ENCODE measurements at regions not wholly inside any gene's neighbourhood (a gene's known extent, or its start where the extent isn't known, plus 50 kb on each side); places are given as distances from the start of the nearest gene placed in this dataset.

DNA sequence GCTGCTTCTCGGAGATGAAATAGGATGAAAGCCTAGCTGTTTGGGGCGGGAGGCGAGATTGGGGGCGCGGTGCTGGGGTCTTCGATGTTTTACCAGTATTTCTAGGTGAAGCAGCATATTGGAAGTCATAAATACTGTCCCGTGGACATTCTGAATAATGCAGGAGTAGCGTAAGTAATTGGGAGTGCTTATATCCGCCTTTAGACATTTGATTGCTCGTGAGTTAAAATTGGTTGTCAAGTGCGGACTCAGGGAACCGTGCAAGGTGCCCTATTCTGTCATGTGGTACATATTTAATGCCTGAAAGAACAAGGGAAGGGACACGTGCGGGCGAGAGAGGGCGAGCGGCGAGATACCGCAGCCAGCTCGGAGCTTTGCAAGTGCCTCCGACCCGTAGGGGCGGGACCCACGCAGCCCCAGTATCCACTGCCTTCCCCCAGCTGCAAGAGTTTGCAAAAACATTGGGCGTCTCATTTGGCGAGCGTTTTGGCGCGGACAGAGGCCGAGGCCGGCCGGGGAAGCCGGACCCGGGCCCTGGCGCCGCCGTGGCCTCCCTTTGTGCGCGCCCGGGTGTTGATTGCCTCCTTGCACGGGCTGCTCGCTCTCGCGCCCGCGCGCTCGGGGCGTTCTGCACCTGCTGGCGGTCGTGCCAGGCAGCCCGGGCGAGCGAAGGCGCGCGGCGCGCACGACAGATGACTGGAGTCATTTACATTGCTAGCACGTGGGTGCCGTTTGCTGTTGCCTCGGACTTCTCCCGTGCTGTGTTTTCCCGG, 849.8 kb upstream of the RBFOX1 start:
- Histone ChIP-seq H3K4me1 (ENCODE audit: control insufficient read depth, extremely low read depth, insufficient read depth, low read length) (no peaks in the 10 kb centered on the region), H3K9me3 (replicated peaks; ENCODE audit: control insufficient read depth, insufficient read depth, low read length) (peaks cover under 1% of the 10 kb centered on the region), H3K36me3 (ENCODE audit: control insufficient read depth in 2 of 2, extremely low read depth in 1 of 2, insufficient read depth in 2 of 2, low read length in 2 of 2) (no peaks in the 10 kb centered on the region), H3K9me1 (replicated peaks; ENCODE audit: control insufficient read depth, extremely low read depth, insufficient read depth, low read length) (no peaks in the 10 kb centered on the region), H2AFZ (ENCODE audit: low read depth, low read length) (no peak overlapping the region), H3K4me2 (ENCODE audit: insufficient read depth, low read length) (no peak overlapping the region), H3K27me3 (ENCODE audit: control insufficient read depth in 2 of 2, insufficient read depth in 2 of 2, low read length in 2 of 2) (no peaks in the 10 kb centered on the region), H3K27ac (ENCODE audit: insufficient read depth, low read depth, low read length) (no peak overlapping the region), H4K20me1 (replicated peaks; ENCODE audit: control insufficient read depth, extremely low read depth, insufficient read depth, low read length) (no peaks in the 10 kb centered on the region), H3K9ac (replicated peaks; ENCODE audit: extremely low read depth, insufficient read depth, low read length) (no peak overlapping the region), H3K4me3 (replicated peaks in 1 of 3; ENCODE audit: insufficient read depth in 1 of 3, low read depth in 1 of 3, low read length in 3 of 3) (no peak overlapping the region), H3K79me2 (ENCODE audit: control insufficient read depth, insufficient read depth, low read length) (no peaks in the 10 kb centered on the region)
- FAIRE-seq, result no peak
- intact Hi-C loops (cut with micrococcal nuclease) (no loop called here), dilution Hi-C loops (cut with MboI; ENCODE audit: extremely low pct_ligation_motif_present, low sequenced_read_pairs) (no loop called here)
- POLR2A ChIA-PET, result no interaction called here
- DNase-seq (ENCODE audit: low read depth, low spot score), result no peak
- TF ChIP-seq EZH2 (IDR thresholded peaks at IDR 0.05; ENCODE audit: borderline replicate concordance, low read depth, low read length, severe bottlenecking), result no peak
- no peak for TF ChIP-seq CTCF (IDR thresholded peaks at IDR 0.05; ENCODE audit: extremely low read depth in 1 of 2, insufficient read depth in 1 of 2, low read depth in 1 of 2, low read length in 2 of 2)
- TF ChIP-seq FOS (IDR thresholded peaks at IDR 0.05; ENCODE audit: borderline replicate concordance, insufficient read depth, low read length), result no peak
- no peak for TF ChIP-seq POLR2A (IDR thresholded peaks at IDR 0.05; ENCODE audit: low read depth, low read length)
- CTCF ChIA-PET, result no interaction called here
- BruUV-seq (replicated peaks), result no TSS peak

- Histone ChIP-seq H2AFZ (ENCODE audit: low read depth, low read length) (no peak overlapping the region), H3K9me1 (replicated peaks; ENCODE audit: control insufficient read depth, extremely low read depth, insufficient read depth, low read length) (no peaks in the 10 kb centered on the region), H3K79me2 (ENCODE audit: control insufficient read depth, insufficient read depth, low read length) (no peaks in the 10 kb centered on the region), H3K36me3 (ENCODE audit: control insufficient read depth in 2 of 2, extremely low read depth in 1 of 2, insufficient read depth in 2 of 2, low read length in 2 of 2) (no peaks in the 10 kb centered on the region), H4K20me1 (replicated peaks; ENCODE audit: control insufficient read depth, extremely low read depth, insufficient read depth, low read length) (no peaks in the 10 kb centered on the region), H3K27me3 (ENCODE audit: control insufficient read depth in 2 of 2, insufficient read depth in 2 of 2, low read length in 2 of 2) (no peaks in the 10 kb centered on the region), H3K9ac (replicated peaks; ENCODE audit: extremely low read depth, insufficient read depth, low read length) (no peak overlapping the region), H3K4me2 (ENCODE audit: insufficient read depth, low read length) (no peak overlapping the region), H3K4me3 (replicated peaks in 1 of 3; ENCODE audit: insufficient read depth in 1 of 3, low read depth in 1 of 3, low read length in 3 of 3) (no peak overlapping the region), H3K9me3 (replicated peaks; ENCODE audit: control insufficient read depth, insufficient read depth, low read length) (no peaks in the 10 kb centered on the region), H3K27ac (ENCODE audit: insufficient read depth, low read depth, low read length) (no peak overlapping the region), H3K4me1 (ENCODE audit: control insufficient read depth, extremely low read depth, insufficient read depth, low read length) (no peaks in the 10 kb centered on the region)
- TF ChIP-seq JUN (IDR thresholded peaks at IDR 0.05; ENCODE audit: borderline replicate concordance, insufficient read depth, insufficient read length, low read depth) (no peak), POLR2A (IDR thresholded peaks at IDR 0.05; ENCODE audit: low read depth, low read length) (no peak), CTCF (IDR thresholded peaks at IDR 0.05; ENCODE audit: extremely low read depth in 1 of 2, insufficient read depth in 1 of 2, low read depth in 1 of 2, low read length in 2 of 2) (no peak), FOS (IDR thresholded peaks at IDR 0.05; ENCODE audit: borderline replicate concordance, insufficient read depth, low read length) (no peak), POLR2AphosphoS5 (IDR thresholded peaks at IDR 0.05; ENCODE audit: insufficient read depth, low read depth, low read length) (no peak), GATA2 (IDR thresholded peaks at IDR 0.05; ENCODE audit: insufficient read depth, insufficient read length, low read depth, low read length) (no peak), EZH2 (IDR thresholded peaks at IDR 0.05; ENCODE audit: borderline replicate concordance, low read depth, low read length, severe bottlenecking) (no peak), MYC (IDR thresholded peaks at IDR 0.05; ENCODE audit: low read depth, low read length) (no peak)
- TF ChIP-seq, protein P1, sequence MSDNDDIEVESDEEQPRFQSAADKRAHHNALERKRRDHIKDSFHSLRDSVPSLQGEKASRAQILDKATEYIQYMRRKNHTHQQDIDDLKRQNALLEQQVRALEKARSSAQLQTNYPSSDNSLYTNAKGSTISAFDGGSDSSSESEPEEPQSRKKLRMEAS (IDR thresholded peaks at IDR 0.05; ENCODE audit: insufficient read depth, insufficient read length), result no peak
- DNase-seq (ENCODE audit: low read depth, low spot score) (no peak), FAIRE-seq (no peak)
- intact Hi-C loops (cut with micrococcal nuclease) (no loop called here), dilution Hi-C loops (cut with MboI; ENCODE audit: extremely low pct_ligation_motif_present, low sequenced_read_pairs) (no loop called here)
- ChIA-PET POLR2A (no interaction called here), CTCF (no interaction called here)
- no TSS peak for BruUV-seq (replicated peaks)
Observed at GRCh38 chr16:6481894-6482293, 850.8 kb upstream of the RBFOX1 start.
